ENCODE measurements at regions not wholly inside any gene's neighbourhood (a gene's known extent, or its start where the extent isn't known, plus 50 kb on each side); places are given as distances from the start of the nearest gene placed in this dataset.

DNA sequence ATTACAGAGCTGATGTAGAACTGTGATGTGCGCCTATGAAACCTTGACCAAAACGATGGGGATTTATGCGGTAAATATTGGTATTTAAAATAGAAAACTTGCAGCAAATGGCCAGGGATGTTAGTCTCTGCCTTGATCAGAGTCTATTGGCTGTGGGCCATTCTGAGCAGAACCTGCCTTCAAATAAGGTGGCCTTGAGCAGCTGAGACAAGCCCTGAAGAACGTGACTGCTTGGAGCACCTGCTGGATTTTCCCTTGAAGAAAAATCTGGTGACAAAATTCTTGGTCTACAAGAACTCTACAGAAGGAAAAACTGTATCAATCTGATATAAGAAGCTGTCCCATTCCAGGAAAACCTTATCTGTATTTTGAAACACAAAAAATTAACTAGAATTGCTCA is 820.1 kb upstream of the EPHA6 start:
- Histone ChIP-seq H3K27ac (ENCODE audit: low read depth, low read length) (no peak overlapping the region), H3K9me3 (ENCODE audit: low read length) (no peaks in the 10 kb centered on the region)

DNA sequence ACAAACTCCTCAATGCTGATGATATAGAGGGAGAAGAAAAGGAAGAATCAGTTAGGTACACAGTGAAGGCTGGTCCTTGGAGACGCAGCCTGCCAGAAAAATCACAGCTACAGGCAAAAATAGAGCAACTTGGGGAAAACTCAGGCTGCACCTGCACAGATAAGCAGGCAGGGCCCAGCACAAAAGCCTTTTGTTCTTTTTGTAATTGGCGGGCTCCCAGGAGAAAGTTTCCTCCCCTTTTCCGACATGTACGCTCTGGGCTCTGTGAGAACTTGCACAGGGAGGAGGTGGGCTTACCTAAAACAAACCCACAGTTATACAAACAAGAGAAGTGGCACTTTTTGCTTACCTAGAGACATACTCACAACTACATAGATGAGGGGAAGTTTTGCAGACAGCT is 813.4 kb upstream of the EPHA6 start:
- Histone ChIP-seq H3K27ac (ENCODE audit: low read depth, low read length) (no peak overlapping the region), H3K4me1 (ENCODE audit: insufficient read depth, low read length) (no peaks in the 10 kb centered on the region), H3K36me3 (ENCODE audit: insufficient read depth, low read length) (no peaks in the 10 kb centered on the region)

More for the DNA sequence above, 820.1 kb upstream of the EPHA6 start:
- Histone ChIP-seq H3K27me3 (ENCODE audit: control insufficient read depth in 1 of 2, insufficient read depth in 2 of 2, low read length in 2 of 2) (no peaks in the 10 kb centered on the region), H3K9ac (ENCODE audit: low read length) (no peak overlapping the region), H3K36me3 (ENCODE audit: insufficient read depth, low read length) (no peaks in the 10 kb centered on the region), H3K4me1 (ENCODE audit: insufficient read depth, low read length) (no peaks in the 10 kb centered on the region), H3K4me3 (ENCODE audit: low read depth in 1 of 2, low read length in 2 of 2) (no peak overlapping the region)

DNA sequence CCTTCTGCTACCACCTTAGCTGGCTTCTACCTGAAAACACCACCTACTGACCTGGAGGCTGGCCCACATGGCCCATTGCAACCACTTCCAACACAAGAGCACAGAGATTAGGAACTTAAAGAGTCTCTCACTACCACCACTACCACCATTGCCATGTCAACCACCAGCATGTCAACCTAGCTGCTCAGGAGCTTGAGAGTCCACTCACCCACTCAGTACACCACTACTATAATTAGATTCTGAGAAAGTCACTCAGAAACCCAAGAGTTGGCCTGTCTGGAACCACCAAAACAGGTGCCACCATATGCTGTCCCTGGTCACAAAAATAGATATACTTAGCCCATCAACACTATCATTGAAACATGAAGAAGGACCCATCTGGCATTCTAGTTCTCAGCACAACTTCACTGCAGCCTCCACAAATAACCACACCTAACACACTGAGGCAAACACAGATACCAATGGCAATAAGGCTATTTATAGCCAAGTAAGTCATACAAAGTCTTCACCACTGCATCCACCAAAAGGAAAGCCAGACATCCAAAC is 806.7 kb upstream of the EPHA6 start:
- Histone ChIP-seq H3K36me3 (ENCODE audit: insufficient read depth, low read length) (no peaks in the 10 kb centered on the region), H3K27me3 (ENCODE audit: control insufficient read depth in 1 of 2, insufficient read depth in 2 of 2, low read length in 2 of 2) (no peaks in the 10 kb centered on the region), H3K9ac (ENCODE audit: low read length) (no peak overlapping the region), H3K4me3 (ENCODE audit: low read depth in 1 of 2, low read length in 2 of 2) (no peak overlapping the region), H3K4me1 (ENCODE audit: insufficient read depth, low read length) (no peaks in the 10 kb centered on the region), H3K9me3 (ENCODE audit: low read length) (no peaks in the 10 kb centered on the region), H3K27ac (ENCODE audit: low read depth, low read length) (no peak overlapping the region)

More for the DNA sequence above, 813.4 kb upstream of the EPHA6 start:
- Histone ChIP-seq H3K27me3 (ENCODE audit: control insufficient read depth in 1 of 2, insufficient read depth in 2 of 2, low read length in 2 of 2) (no peaks in the 10 kb centered on the region), H3K4me3 (ENCODE audit: low read depth in 1 of 2, low read length in 2 of 2) (no peak overlapping the region), H3K9ac (ENCODE audit: low read length) (no peak overlapping the region), H3K9me3 (ENCODE audit: low read length) (no peaks in the 10 kb centered on the region)

DNA sequence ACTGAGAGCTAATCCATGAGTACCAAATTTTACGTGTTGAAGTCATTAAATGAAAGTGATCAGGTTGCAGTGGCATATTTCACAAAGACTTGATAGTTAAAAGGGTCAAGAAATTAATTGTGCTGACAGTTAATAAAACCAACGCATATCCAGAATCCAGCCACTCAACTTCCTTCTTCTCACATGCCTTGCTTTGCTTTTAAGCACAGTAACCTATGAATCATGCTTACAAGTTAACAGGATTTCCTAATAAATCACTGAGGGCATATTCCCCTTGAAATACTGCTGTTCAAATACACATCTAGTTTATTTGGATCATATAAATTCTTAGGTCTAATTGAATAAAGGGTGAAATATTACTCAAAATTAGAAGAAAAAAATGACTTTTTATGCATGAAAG is 801.5 kb upstream of the EPHA6 start:
- H3K4me1 ChIP-seq (ENCODE audit: insufficient read depth, low read length) = no peaks in the 10 kb centered on the region
- H3K9me3 ChIP-seq (ENCODE audit: low read length) = no peaks in the 10 kb centered on the region
- no peaks in the 10 kb centered on the region for H3K36me3 ChIP-seq (ENCODE audit: insufficient read depth, low read length)
- H3K9ac ChIP-seq (ENCODE audit: low read length) = no peak overlapping the region
- no peaks in the 10 kb centered on the region for H3K27me3 ChIP-seq (ENCODE audit: control insufficient read depth in 1 of 2, insufficient read depth in 2 of 2, low read length in 2 of 2)
- no peak overlapping the region for H3K27ac ChIP-seq (ENCODE audit: low read depth, low read length)
- no peak overlapping the region for H3K4me3 ChIP-seq (ENCODE audit: low read depth in 1 of 2, low read length in 2 of 2)

DNA sequence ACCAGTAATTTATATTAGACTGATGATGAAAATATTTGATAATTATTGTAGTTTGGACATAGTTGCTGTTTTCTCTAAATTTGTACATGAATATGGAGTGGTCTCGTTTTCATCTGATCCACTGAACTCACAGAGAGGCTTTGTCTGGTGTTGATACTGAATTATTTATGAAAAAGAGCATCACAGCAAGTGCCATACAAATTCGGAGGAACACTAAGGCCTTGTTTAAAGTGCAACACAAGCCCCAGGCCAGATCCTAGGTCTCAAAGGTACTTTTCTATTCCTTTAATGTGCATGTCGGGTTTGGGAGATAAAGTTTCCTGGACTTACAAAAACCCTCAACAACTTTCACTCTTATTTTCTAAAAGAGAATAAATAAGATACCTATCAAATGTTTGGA is 796.8 kb upstream of the EPHA6 start:
- Histone ChIP-seq H3K9ac (ENCODE audit: low read length) (no peak overlapping the region), H3K27ac (ENCODE audit: low read depth, low read length) (no peak overlapping the region), H3K9me3 (ENCODE audit: low read length) (no peaks in the 10 kb centered on the region), H3K36me3 (ENCODE audit: insufficient read depth, low read length) (no peaks in the 10 kb centered on the region), H3K4me1 (ENCODE audit: insufficient read depth, low read length) (no peaks in the 10 kb centered on the region), H3K27me3 (ENCODE audit: control insufficient read depth in 1 of 2, insufficient read depth in 2 of 2, low read length in 2 of 2) (no peaks in the 10 kb centered on the region), H3K4me3 (ENCODE audit: low read depth in 1 of 2, low read length in 2 of 2) (no peak overlapping the region)

DNA sequence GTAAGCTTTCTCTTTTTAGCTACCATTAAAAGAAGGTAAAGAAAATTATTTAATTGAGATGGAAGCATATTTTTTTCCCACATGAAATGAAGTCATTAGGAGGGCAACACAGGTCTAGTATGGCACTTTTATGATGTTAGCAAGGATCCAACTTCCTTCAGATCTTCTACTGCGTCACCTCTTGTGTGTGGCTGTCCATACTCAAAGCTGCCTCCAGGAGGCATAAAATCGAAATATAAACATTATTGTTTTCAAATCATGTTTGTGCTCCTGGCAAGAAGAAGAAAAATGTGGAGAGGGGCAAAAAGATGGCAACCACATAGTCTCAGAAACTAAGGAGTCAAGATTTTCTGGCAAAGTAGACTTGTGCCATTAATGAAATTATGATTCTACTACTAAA is 791.7 kb upstream of the EPHA6 start:
- Histone ChIP-seq H3K36me3 (ENCODE audit: insufficient read depth, low read length) (no peaks in the 10 kb centered on the region), H3K9me3 (ENCODE audit: low read length) (no peaks in the 10 kb centered on the region), H3K27me3 (ENCODE audit: control insufficient read depth in 1 of 2, insufficient read depth in 2 of 2, low read length in 2 of 2) (no peaks in the 10 kb centered on the region), H3K4me1 (ENCODE audit: insufficient read depth, low read length) (no peaks in the 10 kb centered on the region), H3K9ac (ENCODE audit: low read length) (no peak overlapping the region), H3K4me3 (ENCODE audit: low read depth in 1 of 2, low read length in 2 of 2) (no peak overlapping the region), H3K27ac (ENCODE audit: low read depth, low read length) (no peak overlapping the region)

DNA sequence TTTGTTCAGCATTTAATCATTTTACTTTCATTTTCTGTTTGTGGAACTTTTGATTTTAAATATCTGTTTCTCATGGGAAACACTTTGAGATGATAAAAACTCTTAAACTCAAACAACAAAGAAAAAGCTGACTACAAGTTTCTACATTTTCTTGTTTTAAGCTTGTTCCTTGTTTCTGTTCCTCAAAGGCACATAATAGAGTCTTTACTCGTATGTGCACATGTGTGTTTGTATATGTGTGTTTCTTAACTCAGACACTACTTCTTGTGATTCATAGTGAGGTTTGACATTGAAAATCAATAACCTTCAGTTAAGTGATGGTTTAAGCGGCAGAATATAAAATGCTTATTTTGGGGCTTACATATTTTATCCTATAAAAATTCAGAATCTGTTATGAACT is 786.7 kb upstream of the EPHA6 start:
- Histone ChIP-seq H3K9me3 (ENCODE audit: low read length) (no peaks in the 10 kb centered on the region), H3K4me1 (ENCODE audit: insufficient read depth, low read length) (no peaks in the 10 kb centered on the region), H3K27me3 (ENCODE audit: control insufficient read depth in 1 of 2, insufficient read depth in 2 of 2, low read length in 2 of 2) (no peaks in the 10 kb centered on the region), H3K9ac (ENCODE audit: low read length) (no peak overlapping the region), H3K36me3 (ENCODE audit: insufficient read depth, low read length) (no peaks in the 10 kb centered on the region), H3K27ac (ENCODE audit: low read depth, low read length) (no peak overlapping the region), H3K4me3 (ENCODE audit: low read depth in 1 of 2, low read length in 2 of 2) (no peak overlapping the region)

DNA sequence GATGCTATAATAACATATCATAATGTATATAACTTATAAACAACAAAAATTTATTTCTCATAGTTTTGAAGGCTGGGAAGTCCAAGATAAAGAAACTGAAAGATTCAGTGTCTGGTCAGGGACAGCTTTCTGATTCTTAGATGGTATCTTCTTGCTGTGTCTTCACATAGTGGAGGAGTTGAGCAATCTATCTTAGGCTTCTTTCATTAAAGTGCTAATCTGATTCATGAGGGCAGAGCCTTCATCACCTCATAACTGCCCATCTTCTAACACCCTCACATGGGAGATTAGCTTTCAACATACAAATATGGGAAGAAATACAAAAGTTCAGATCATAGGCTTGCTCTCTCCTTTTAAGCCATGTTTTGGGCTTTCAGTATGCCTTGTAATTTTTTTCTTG is 774.8 kb upstream of the EPHA6 start:
- H3K4me3 ChIP-seq (ENCODE audit: low read depth in 1 of 2, low read length in 2 of 2) = no peak overlapping the region
- no peak overlapping the region for H3K9ac ChIP-seq (ENCODE audit: low read length)
- H3K4me1 ChIP-seq (ENCODE audit: insufficient read depth, low read length) = no peaks in the 10 kb centered on the region
- H3K27ac ChIP-seq (ENCODE audit: low read depth, low read length) = no peak overlapping the region
- H3K9me3 ChIP-seq (ENCODE audit: low read length) = no peaks in the 10 kb centered on the region
- H3K36me3 ChIP-seq (ENCODE audit: insufficient read depth, low read length) = no peaks in the 10 kb centered on the region
- H3K27me3 ChIP-seq (ENCODE audit: control insufficient read depth in 1 of 2, insufficient read depth in 2 of 2, low read length in 2 of 2) = no peaks in the 10 kb centered on the region

DNA sequence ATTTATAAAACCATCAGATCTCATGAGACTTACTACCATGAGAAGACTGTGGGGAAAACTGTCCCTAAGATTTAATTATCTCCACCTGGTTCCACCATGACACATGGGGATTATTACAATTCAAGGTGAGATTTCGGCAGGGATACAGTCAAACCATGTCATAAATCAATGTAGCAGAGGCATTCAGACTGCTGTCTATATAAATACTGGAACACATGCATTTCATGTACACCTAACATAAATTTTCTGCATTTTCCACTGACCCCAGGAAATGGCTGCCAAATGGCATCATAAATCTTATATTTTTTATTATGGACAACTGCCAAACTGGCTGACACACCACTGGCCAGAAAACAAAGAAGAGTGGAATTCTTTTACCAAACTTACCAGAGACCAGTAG is 755.1 kb upstream of the EPHA6 start:
- no peaks in the 10 kb centered on the region for H3K27me3 ChIP-seq (ENCODE audit: control insufficient read depth in 1 of 2, insufficient read depth in 2 of 2, low read length in 2 of 2)
- no peaks in the 10 kb centered on the region for H3K4me1 ChIP-seq (ENCODE audit: insufficient read depth, low read length)
- H3K27ac ChIP-seq (ENCODE audit: low read depth, low read length) = no peak overlapping the region
- H3K4me3 ChIP-seq (ENCODE audit: low read depth in 1 of 2, low read length in 2 of 2) = no peak overlapping the region
- H3K9ac ChIP-seq (ENCODE audit: low read length) = no peak overlapping the region
- no peaks in the 10 kb centered on the region for H3K9me3 ChIP-seq (ENCODE audit: low read length)
- H3K36me3 ChIP-seq (ENCODE audit: insufficient read depth, low read length) = no peaks in the 10 kb centered on the region

DNA sequence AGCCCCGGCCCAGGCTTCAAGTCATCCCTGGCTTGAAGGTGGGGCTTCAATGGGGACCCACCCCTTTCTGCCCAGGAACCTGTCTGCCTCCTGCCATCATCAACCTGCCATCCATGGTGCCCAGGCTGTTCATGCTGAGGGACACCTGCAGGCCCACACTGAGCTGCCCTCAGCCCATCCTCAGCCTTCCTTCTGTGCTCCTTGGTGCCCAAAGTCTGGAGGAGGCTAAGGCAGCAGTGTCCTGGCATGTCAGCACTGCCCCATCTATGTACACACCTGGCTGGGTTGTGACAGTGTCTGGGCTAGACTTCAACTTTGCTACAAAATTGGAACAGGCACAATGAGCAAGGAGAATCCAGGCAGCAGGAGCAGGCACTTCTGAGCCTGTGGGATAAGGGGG is 745.3 kb upstream of the EPHA6 start:
- no peaks in the 10 kb centered on the region for H3K9me3 ChIP-seq (ENCODE audit: low read length)
- H3K4me3 ChIP-seq (ENCODE audit: low read depth in 1 of 2, low read length in 2 of 2) = no peak overlapping the region
- H3K27ac ChIP-seq (ENCODE audit: low read depth, low read length) = no peak overlapping the region
- no peaks in the 10 kb centered on the region for H3K36me3 ChIP-seq (ENCODE audit: insufficient read depth, low read length)
- no peaks in the 10 kb centered on the region for H3K4me1 ChIP-seq (ENCODE audit: insufficient read depth, low read length)
- H3K9ac ChIP-seq (ENCODE audit: low read length) = no peak overlapping the region
- H3K27me3 ChIP-seq (ENCODE audit: control insufficient read depth in 1 of 2, insufficient read depth in 2 of 2, low read length in 2 of 2) = no peaks in the 10 kb centered on the region

DNA sequence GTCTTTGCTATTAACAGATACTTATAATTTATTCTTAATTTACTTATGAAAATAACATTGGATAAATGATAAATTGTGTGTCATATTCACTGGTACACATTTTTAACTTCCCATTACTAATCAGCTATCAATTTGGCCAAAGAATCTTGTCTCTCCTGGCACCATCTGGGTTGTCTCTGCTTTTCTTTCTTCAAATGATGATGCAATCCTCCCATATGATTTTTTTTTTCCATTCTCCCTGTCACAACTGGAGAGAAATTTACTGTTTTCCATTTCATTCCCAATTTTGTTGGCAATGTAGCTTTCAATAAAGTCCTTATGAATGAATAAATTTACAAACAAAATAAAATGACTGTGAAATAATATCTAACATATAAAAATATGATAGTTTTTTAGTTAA is 743.7 kb upstream of the EPHA6 start:
- H3K4me3 ChIP-seq (ENCODE audit: low read depth in 1 of 2, low read length in 2 of 2) = no peak overlapping the region
- no peaks in the 10 kb centered on the region for H3K4me1 ChIP-seq (ENCODE audit: insufficient read depth, low read length)
- no peak overlapping the region for H3K9ac ChIP-seq (ENCODE audit: low read length)
- no peaks in the 10 kb centered on the region for H3K9me3 ChIP-seq (ENCODE audit: low read length)
- H3K27ac ChIP-seq (ENCODE audit: low read depth, low read length) = no peak overlapping the region
- H3K36me3 ChIP-seq (ENCODE audit: insufficient read depth, low read length) = no peaks in the 10 kb centered on the region
- H3K27me3 ChIP-seq (ENCODE audit: control insufficient read depth in 1 of 2, insufficient read depth in 2 of 2, low read length in 2 of 2) = no peaks in the 10 kb centered on the region

DNA sequence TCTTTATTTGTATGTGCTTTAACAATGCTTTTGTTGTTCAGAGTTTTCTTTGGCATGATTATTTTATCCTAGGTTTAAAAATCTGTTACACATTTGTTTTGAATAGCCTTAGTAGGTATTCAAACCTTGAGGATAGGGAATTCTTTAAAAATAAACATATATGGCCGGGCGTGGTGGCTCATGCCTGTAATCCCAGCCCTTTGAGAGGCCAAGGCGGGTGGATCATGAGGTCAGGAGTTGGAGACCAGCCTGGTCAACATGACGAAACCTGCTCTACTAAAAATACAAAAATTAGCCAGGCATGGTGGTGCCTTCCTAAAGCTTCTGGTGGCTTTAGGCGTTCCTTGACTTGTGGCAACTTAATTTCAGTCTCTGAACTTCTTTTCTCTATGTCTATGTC is 743.3 kb upstream of the EPHA6 start:
- Histone ChIP-seq H3K27ac (ENCODE audit: low read depth, low read length) (no peak overlapping the region), H3K4me3 (ENCODE audit: low read depth in 1 of 2, low read length in 2 of 2) (no peak overlapping the region), H3K27me3 (ENCODE audit: control insufficient read depth in 1 of 2, insufficient read depth in 2 of 2, low read length in 2 of 2) (no peaks in the 10 kb centered on the region), H3K4me1 (ENCODE audit: insufficient read depth, low read length) (no peaks in the 10 kb centered on the region), H3K9ac (ENCODE audit: low read length) (no peak overlapping the region), H3K9me3 (ENCODE audit: low read length) (no peaks in the 10 kb centered on the region), H3K36me3 (ENCODE audit: insufficient read depth, low read length) (no peaks in the 10 kb centered on the region)

Measured in muscle layer of colon (tissue), 2 donors.